ENCODE measurements at regions not wholly inside any gene's neighbourhood (a gene's known extent, or its start where the extent isn't known, plus 50 kb on each side); places are given as distances from the start of the nearest gene placed in this dataset.
"Not testable (repeated sequence)": the region's sequence is repeated elsewhere in the genome, so short reads cannot be mapped to it uniquely, and the experiment has no call there.

GRCh38 chr16:8099586-8099985 is 490.7 kb downstream of the TMEM114 start:
- Histone ChIP-seq H3K9me3 (ENCODE audit: low read length) (no peaks in the 10 kb centered on the region), H3K27me3 (ENCODE audit: insufficient read depth, low read length) (no peaks in the 10 kb centered on the region), H2AFZ (ENCODE audit: low read depth, low read length) (no peak overlapping the region), H3K4me1 (ENCODE audit: insufficient read depth, low read length) (no peaks in the 10 kb centered on the region), H3K36me3 (ENCODE audit: insufficient read depth, low read length) (no peaks in the 10 kb centered on the region), H3K4me3 (ENCODE audit: low read length) (no peak overlapping the region)

- Histone ChIP-seq H3K4me1 (ENCODE audit: insufficient read depth, low read length) (no peaks in the 10 kb centered on the region), H3K36me3 (ENCODE audit: insufficient read depth, low read length) (no peaks in the 10 kb centered on the region), H3K27me3 (ENCODE audit: insufficient read depth, low read length) (no peaks in the 10 kb centered on the region), H3K4me3 (ENCODE audit: low read length) (no peak overlapping the region), H2AFZ (ENCODE audit: low read depth, low read length) (no peak overlapping the region), H3K9me3 (ENCODE audit: low read length) (no peaks in the 10 kb centered on the region)
Measured at GRCh38 chr16:8098947-8099512, 491.3 kb downstream of the TMEM114 start.

- no peak overlapping the region for H3K4me3 ChIP-seq (ENCODE audit: low read length)
- no peaks in the 10 kb centered on the region for H3K36me3 ChIP-seq (ENCODE audit: insufficient read depth, low read length)
- H2AFZ ChIP-seq (ENCODE audit: low read depth, low read length), result no peak overlapping the region
- H3K27me3 ChIP-seq (ENCODE audit: insufficient read depth, low read length), result no peaks in the 10 kb centered on the region
- H3K9me3 ChIP-seq (ENCODE audit: low read length), result no peaks in the 10 kb centered on the region
- no peaks in the 10 kb centered on the region for H3K4me1 ChIP-seq (ENCODE audit: insufficient read depth, low read length)
Measured at GRCh38 chr16:8096211-8096610, 494.1 kb downstream of the TMEM114 start.

GRCh38 chr16:8094696-8095095 is 495.6 kb downstream of the TMEM114 start:
- H3K36me3 ChIP-seq (ENCODE audit: insufficient read depth, low read length), result no peaks in the 10 kb centered on the region
- H3K4me1 ChIP-seq (ENCODE audit: insufficient read depth, low read length), result no peaks in the 10 kb centered on the region
- H3K27me3 ChIP-seq (ENCODE audit: insufficient read depth, low read length), result no peaks in the 10 kb centered on the region
- H3K9me3 ChIP-seq (ENCODE audit: low read length), result no peaks in the 10 kb centered on the region
- H2AFZ ChIP-seq (ENCODE audit: low read depth, low read length), result no peak overlapping the region
- H3K4me3 ChIP-seq (ENCODE audit: low read length), result no peak overlapping the region

- Histone ChIP-seq H2AFZ (ENCODE audit: low read depth, low read length) (no peak overlapping the region), H3K4me1 (ENCODE audit: insufficient read depth, low read length) (no peaks in the 10 kb centered on the region), H3K9me3 (ENCODE audit: low read length) (no peaks in the 10 kb centered on the region), H3K4me3 (ENCODE audit: low read length) (no peak overlapping the region), H3K36me3 (ENCODE audit: insufficient read depth, low read length) (no peaks in the 10 kb centered on the region), H3K27me3 (ENCODE audit: insufficient read depth, low read length) (peaks cover 4% of the 10 kb centered on the region)
Measured at GRCh38 chr16:8088820-8089338, 501.4 kb downstream of the TMEM114 start.

GRCh38 chr16:8087597-8088289 is 502.6 kb downstream of the TMEM114 start:
- peaks cover 4% of the 10 kb centered on the region for H3K27me3 ChIP-seq (ENCODE audit: insufficient read depth, low read length)
- H3K36me3 ChIP-seq (ENCODE audit: insufficient read depth, low read length), result no peaks in the 10 kb centered on the region
- no peaks in the 10 kb centered on the region for H3K4me1 ChIP-seq (ENCODE audit: insufficient read depth, low read length)
- no peak overlapping the region for H2AFZ ChIP-seq (ENCODE audit: low read depth, low read length)
- no peaks in the 10 kb centered on the region for H3K9me3 ChIP-seq (ENCODE audit: low read length)
- H3K4me3 ChIP-seq (ENCODE audit: low read length), result no peak overlapping the region

GRCh38 chr16:8087146-8087545 is 503.2 kb downstream of the TMEM114 start:
- H3K36me3 ChIP-seq (ENCODE audit: insufficient read depth, low read length), result no peaks in the 10 kb centered on the region
- no peak overlapping the region for H3K4me3 ChIP-seq (ENCODE audit: low read length)
- H3K4me1 ChIP-seq (ENCODE audit: insufficient read depth, low read length), result no peaks in the 10 kb centered on the region
- peaks cover 4% of the 10 kb centered on the region for H3K27me3 ChIP-seq (ENCODE audit: insufficient read depth, low read length)
- no peak overlapping the region for H2AFZ ChIP-seq (ENCODE audit: low read depth, low read length)
- no peaks in the 10 kb centered on the region for H3K9me3 ChIP-seq (ENCODE audit: low read length)

GRCh38 chr16:8084882-8085281 is 505.4 kb downstream of the TMEM114 start:
- Histone ChIP-seq H3K27me3 (ENCODE audit: insufficient read depth, low read length) (peaks cover 4% of the 10 kb centered on the region), H3K4me1 (ENCODE audit: insufficient read depth, low read length) (no peaks in the 10 kb centered on the region), H3K4me3 (ENCODE audit: low read length) (no peak overlapping the region), H2AFZ (ENCODE audit: low read depth, low read length) (no peak overlapping the region), H3K36me3 (ENCODE audit: insufficient read depth, low read length) (no peaks in the 10 kb centered on the region), H3K9me3 (ENCODE audit: low read length) (no peaks in the 10 kb centered on the region)

GRCh38 chr16:8084302-8084701 is 506.0 kb downstream of the TMEM114 start:
- no peaks in the 10 kb centered on the region for H3K9me3 ChIP-seq (ENCODE audit: low read length)
- no peak overlapping the region for H2AFZ ChIP-seq (ENCODE audit: low read depth, low read length)
- H3K36me3 ChIP-seq (ENCODE audit: insufficient read depth, low read length), result no peaks in the 10 kb centered on the region
- no peak overlapping the region for H3K4me3 ChIP-seq (ENCODE audit: low read length)
- peaks cover 4% of the 10 kb centered on the region for H3K27me3 ChIP-seq (ENCODE audit: insufficient read depth, low read length)
- no peaks in the 10 kb centered on the region for H3K4me1 ChIP-seq (ENCODE audit: insufficient read depth, low read length)

GRCh38 chr16:8083560-8083959 is 506.8 kb downstream of the TMEM114 start:
- Histone ChIP-seq H2AFZ (ENCODE audit: low read depth, low read length) (no peak overlapping the region), H3K4me1 (ENCODE audit: insufficient read depth, low read length) (no peaks in the 10 kb centered on the region), H3K27me3 (ENCODE audit: insufficient read depth, low read length) (peaks cover 4% of the 10 kb centered on the region), H3K36me3 (ENCODE audit: insufficient read depth, low read length) (no peaks in the 10 kb centered on the region), H3K9me3 (ENCODE audit: low read length) (no peaks in the 10 kb centered on the region), H3K4me3 (ENCODE audit: low read length) (no peak overlapping the region)

GRCh38 chr16:8080817-8081216 is 509.5 kb downstream of the TMEM114 start:
- H3K9me3 ChIP-seq (ENCODE audit: low read length), result no peaks in the 10 kb centered on the region
- H3K4me1 ChIP-seq (ENCODE audit: insufficient read depth, low read length), result no peaks in the 10 kb centered on the region
- no peaks in the 10 kb centered on the region for H3K36me3 ChIP-seq (ENCODE audit: insufficient read depth, low read length)
- no peak overlapping the region for H3K4me3 ChIP-seq (ENCODE audit: low read length)
- no peaks in the 10 kb centered on the region for H3K27me3 ChIP-seq (ENCODE audit: insufficient read depth, low read length)
- H2AFZ ChIP-seq (ENCODE audit: low read depth, low read length), result no peak overlapping the region

GRCh38 chr16:8075271-8075670 is 515.0 kb downstream of the TMEM114 start:
- no peaks in the 10 kb centered on the region for H3K27me3 ChIP-seq (ENCODE audit: insufficient read depth, low read length)
- H3K9me3 ChIP-seq (ENCODE audit: low read length), result no peaks in the 10 kb centered on the region
- no peaks in the 10 kb centered on the region for H3K4me1 ChIP-seq (ENCODE audit: insufficient read depth, low read length)
- H3K36me3 ChIP-seq (ENCODE audit: insufficient read depth, low read length), result no peaks in the 10 kb centered on the region
- no peak overlapping the region for H2AFZ ChIP-seq (ENCODE audit: low read depth, low read length)
- no peak overlapping the region for H3K4me3 ChIP-seq (ENCODE audit: low read length)

GRCh38 chr16:8070506-8070905 is 519.8 kb downstream of the TMEM114 start:
- Histone ChIP-seq H3K27me3 (ENCODE audit: insufficient read depth, low read length) (no peaks in the 10 kb centered on the region), H3K36me3 (ENCODE audit: insufficient read depth, low read length) (no peaks in the 10 kb centered on the region), H2AFZ (ENCODE audit: low read depth, low read length) (no peak overlapping the region), H3K4me1 (ENCODE audit: insufficient read depth, low read length) (no peaks in the 10 kb centered on the region), H3K4me3 (ENCODE audit: low read length) (no peak overlapping the region), H3K9me3 (ENCODE audit: low read length) (no peaks in the 10 kb centered on the region)

- H3K4me3 ChIP-seq (ENCODE audit: low read length); H2AFZ ChIP-seq (ENCODE audit: low read depth, low read length); H3K4me1 ChIP-seq (ENCODE audit: insufficient read depth, low read length); H3K9me3 ChIP-seq (ENCODE audit: low read length); H3K27me3 ChIP-seq (ENCODE audit: insufficient read depth, low read length); H3K36me3 ChIP-seq (ENCODE audit: insufficient read depth, low read length): not testable (repeated sequence)
Measured at GRCh38 chr16:8068225-8068624, 522.1 kb downstream of the TMEM114 start.

Measured in neuron (in vitro differentiated cells).